SJCRH30 (cell line): ENCODE measurements at regions not wholly inside any gene's neighbourhood (a gene's known extent, or its start where the extent isn't known, plus 50 kb on each side); places are given as distances from the start of the nearest gene placed in this dataset.
"Not testable (repeated sequence)": the region's sequence is repeated elsewhere in the genome, so short reads cannot be mapped to it uniquely, and the experiment has no call there.

Experiments
- DNase-seq, 2 experiments: peaks; one replicate each; pipeline ENCODE4 v3.0.0-alpha.2; 2015 to 2020
- H3K27ac ChIP-seq: fragments of 250-450 bp; sonication (Bioruptor Pico); 2 replicates; pipeline ENCODE4 v1.5.1; 2020; ENCODE audit warnings: mild to moderate bottlenecking, moderate library complexity
- H3K27me3 ChIP-seq: fragments of 250-450 bp; sonication (Bioruptor Pico); 2 replicates; pipeline ENCODE4 v1.5.1; 2020; ENCODE audit warnings: mild to moderate bottlenecking, moderate library complexity
- H3K36me3 ChIP-seq: fragments of 250-450 bp; sonication (Bioruptor Pico); 2 replicates; pipeline ENCODE4 v1.5.1; 2020; ENCODE audit warnings: mild to moderate bottlenecking, moderate library complexity
- H3K4me1 ChIP-seq: fragments of 250-450 bp; sonication (Bioruptor Pico); 2 replicates; pipeline ENCODE4 v1.5.1; 2020; ENCODE audit warnings: mild to moderate bottlenecking, moderate library complexity
- H3K4me3 ChIP-seq: fragments of 250-450 bp; sonication (Bioruptor Pico); 2 replicates; pipeline ENCODE4 v1.5.1; 2020; ENCODE audit warnings: mild to moderate bottlenecking, moderate library complexity
- H3K9me3 ChIP-seq: fragments of 250-450 bp; sonication (Bioruptor Pico); replicated peaks from 2 replicates; pipeline ENCODE4 v1.5.1; 2020; ENCODE audit warnings: mild to moderate bottlenecking, moderate library complexity

- Histone ChIP-seq H3K27ac (no peak overlapping the region), H3K36me3 (no peaks in the 10 kb centered on the region), H3K4me3 (no peak overlapping the region), H3K27me3 (no peaks in the 10 kb centered on the region), H3K9me3 (no peaks in the 10 kb centered on the region), H3K4me1 (no peaks in the 10 kb centered on the region)
- DNase-seq: no peak
Measured at GRCh38 chr10:85492684-85493083, 873.9 kb downstream of the GRID1 start.

- Histone ChIP-seq H3K36me3 (no peaks in the 10 kb centered on the region), H3K27ac (no peak overlapping the region), H3K4me1 (no peaks in the 10 kb centered on the region), H3K9me3 (no peaks in the 10 kb centered on the region), H3K4me3 (no peak overlapping the region), H3K27me3 (no peaks in the 10 kb centered on the region)
- DNase-seq: no peak
Measured at GRCh38 chr10:85493703-85494102, 872.9 kb downstream of the GRID1 start.

- not testable (repeated sequence) for H3K4me3 ChIP-seq, H3K27me3 ChIP-seq, H3K9me3 ChIP-seq, DNase-seq, H3K4me1 ChIP-seq, H3K27ac ChIP-seq, H3K36me3 ChIP-seq
Measured at GRCh38 chr10:85504641-85505040, 862.0 kb downstream of the GRID1 start.

GRCh38 chr10:85508159-85508558 is 858.4 kb downstream of the GRID1 start:
- H3K27me3 ChIP-seq: no peaks in the 10 kb centered on the region
- no peak for DNase-seq
- H3K36me3 ChIP-seq: no peaks in the 10 kb centered on the region
- H3K4me3 ChIP-seq: no peak overlapping the region
- H3K9me3 ChIP-seq: no peaks in the 10 kb centered on the region
- no peaks in the 10 kb centered on the region for H3K4me1 ChIP-seq
- no peak overlapping the region for H3K27ac ChIP-seq

GRCh38 chr10:85510682-85511081 is 855.9 kb downstream of the GRID1 start:
- peak in 1 of 2 experiments; percentile 0 for DNase-seq

GRCh38 chr10:85513436-85513835 is 853.2 kb downstream of the GRID1 start:
- Histone ChIP-seq H3K27ac (no peak overlapping the region), H3K9me3 (no peaks in the 10 kb centered on the region), H3K36me3 (no peaks in the 10 kb centered on the region), H3K4me3 (no peak overlapping the region), H3K4me1 (no peaks in the 10 kb centered on the region), H3K27me3 (no peaks in the 10 kb centered on the region; the same call in 1 of the 2 replicates)
- DNase-seq: no peak

More at GRCh38 chr10:85510682-85511081, 855.9 kb downstream of the GRID1 start:
- H3K9me3 ChIP-seq: no peaks in the 10 kb centered on the region
- no peak overlapping the region for H3K4me3 ChIP-seq
- no peaks in the 10 kb centered on the region for H3K36me3 ChIP-seq
- H3K27me3 ChIP-seq: no peaks in the 10 kb centered on the region; the same call in 1 of the 2 replicates
- no peak overlapping the region for H3K27ac ChIP-seq
- no peaks in the 10 kb centered on the region for H3K4me1 ChIP-seq

GRCh38 chr10:85515316-85515715 is 851.3 kb downstream of the GRID1 start:
- Histone ChIP-seq H3K27ac (no peak overlapping the region), H3K9me3 (no peaks in the 10 kb centered on the region), H3K4me3 (no peak overlapping the region)

GRCh38 chr10:85524001-85524666 is 842.5 kb downstream of the GRID1 start:
- Histone ChIP-seq H3K27me3 (no peaks in the 10 kb centered on the region), H3K4me3 (no peak overlapping the region), H3K27ac (no peak overlapping the region), H3K36me3 (no peaks in the 10 kb centered on the region), H3K4me1 (no peaks in the 10 kb centered on the region), H3K9me3 (no peaks in the 10 kb centered on the region)
- no peak for DNase-seq

More at GRCh38 chr10:85515316-85515715, 851.3 kb downstream of the GRID1 start:
- no peaks in the 10 kb centered on the region; the same call in 1 of the 2 replicates for H3K27me3 ChIP-seq
- H3K36me3 ChIP-seq: no peaks in the 10 kb centered on the region
- no peaks in the 10 kb centered on the region for H3K4me1 ChIP-seq
- DNase-seq: no peak

- no peak overlapping the region for H3K27ac ChIP-seq
- DNase-seq: no peak
Measured at GRCh38 chr10:85527616-85528317, 838.8 kb downstream of the GRID1 start.

GRCh38 chr10:85528318-85528652 is 838.3 kb downstream of the GRID1 start:
- Histone ChIP-seq H3K4me3 (no peak overlapping the region), H3K27me3 (no peaks in the 10 kb centered on the region), H3K4me1 (no peaks in the 10 kb centered on the region), H3K36me3 (no peaks in the 10 kb centered on the region), H3K27ac (no peak overlapping the region), H3K9me3 (no peaks in the 10 kb centered on the region)
- DNase-seq: no peak

More at GRCh38 chr10:85527616-85528317, 838.8 kb downstream of the GRID1 start:
- Histone ChIP-seq H3K36me3 (no peaks in the 10 kb centered on the region), H3K9me3 (no peaks in the 10 kb centered on the region), H3K4me1 (no peaks in the 10 kb centered on the region), H3K27me3 (no peaks in the 10 kb centered on the region), H3K4me3 (no peak overlapping the region)

GRCh38 chr10:85531706-85532105 is 834.9 kb downstream of the GRID1 start:
- no peaks in the 10 kb centered on the region for H3K4me1 ChIP-seq
- no peaks in the 10 kb centered on the region for H3K9me3 ChIP-seq
- H3K36me3 ChIP-seq: no peaks in the 10 kb centered on the region
- H3K27me3 ChIP-seq: no peaks in the 10 kb centered on the region
- no peak overlapping the region for H3K4me3 ChIP-seq
- H3K27ac ChIP-seq: no peak overlapping the region
- DNase-seq: no peak

GRCh38 chr10:85532773-85533172 is 833.8 kb downstream of the GRID1 start:
- no peaks in the 10 kb centered on the region for H3K36me3 ChIP-seq
- H3K27ac ChIP-seq: no peak overlapping the region
- no peak for DNase-seq
- no peaks in the 10 kb centered on the region for H3K4me1 ChIP-seq
- H3K4me3 ChIP-seq: no peak overlapping the region
- H3K27me3 ChIP-seq: no peaks in the 10 kb centered on the region
- H3K9me3 ChIP-seq: no peaks in the 10 kb centered on the region

- no peak overlapping the region for H3K27ac ChIP-seq
- H3K4me3 ChIP-seq: no peak overlapping the region
- H3K4me1 ChIP-seq: no peaks in the 10 kb centered on the region
- no peaks in the 10 kb centered on the region for H3K27me3 ChIP-seq
- DNase-seq: no peak
- no peaks in the 10 kb centered on the region for H3K36me3 ChIP-seq
- no peaks in the 10 kb centered on the region for H3K9me3 ChIP-seq
Measured at GRCh38 chr10:85535926-85536325, 830.7 kb downstream of the GRID1 start.

GRCh38 chr10:85537561-85537960 is 829.0 kb downstream of the GRID1 start:
- no peaks in the 10 kb centered on the region for H3K4me1 ChIP-seq
- H3K27ac ChIP-seq: no peak overlapping the region
- H3K27me3 ChIP-seq: no peaks in the 10 kb centered on the region
- no peak overlapping the region for H3K4me3 ChIP-seq
- no peak for DNase-seq
- H3K36me3 ChIP-seq: no peaks in the 10 kb centered on the region
- no peaks in the 10 kb centered on the region for H3K9me3 ChIP-seq

- H3K36me3 ChIP-seq: no peaks in the 10 kb centered on the region
- H3K4me3 ChIP-seq: no peak overlapping the region
- no peaks in the 10 kb centered on the region for H3K27me3 ChIP-seq
- no peaks in the 10 kb centered on the region for H3K9me3 ChIP-seq
- no peak overlapping the region for H3K27ac ChIP-seq
- H3K4me1 ChIP-seq: no peaks in the 10 kb centered on the region
- no peak for DNase-seq
Measured at GRCh38 chr10:85538601-85539000, 828.0 kb downstream of the GRID1 start.

- H3K9me3 ChIP-seq: no peaks in the 10 kb centered on the region
- no peak overlapping the region for H3K4me3 ChIP-seq
- H3K4me1 ChIP-seq: no peaks in the 10 kb centered on the region
- no peaks in the 10 kb centered on the region for H3K36me3 ChIP-seq
- H3K27ac ChIP-seq: no peak overlapping the region
- DNase-seq: no peak
- no peaks in the 10 kb centered on the region for H3K27me3 ChIP-seq
Measured at GRCh38 chr10:85542152-85542551, 824.4 kb downstream of the GRID1 start.
